ENCODE measurements at regions not wholly inside any gene's neighbourhood (a gene's known extent, or its start where the extent isn't known, plus 50 kb on each side); places are given as distances from the start of the nearest gene placed in this dataset.

GRCh38 chr21:32878661-32879060, 107.1 kb upstream of the PAXBP1 start:
- Mint-ChIP-seq H3K4me1 (ENCODE audit: insufficient read depth, unreplicated experiment) (no peaks in the 10 kb centered on the region), H3K4me3 (ENCODE audit: unreplicated experiment) (no peak overlapping the region), H3K9me3 (ENCODE audit: unreplicated experiment) (no peaks in the 10 kb centered on the region), H3K36me3 (ENCODE audit: insufficient read depth, unreplicated experiment) (no peaks in the 10 kb centered on the region), H3K27me3 (ENCODE audit: insufficient read depth, unreplicated experiment) (peaks cover 95% of the 10 kb centered on the region), H3K27ac (ENCODE audit: low read depth, unreplicated experiment) (no peak overlapping the region)
- CTCF ChIA-PET = no interaction called here
- TF ChIP-seq CTCF (IDR thresholded peaks at IDR 0.05; ENCODE audit: unreplicated experiment) = no peak
- BruUV-seq (replicated peaks) = no TSS peak
- POLR2A ChIA-PET = no interaction called here
- intact Hi-C loops (cut with micrococcal nuclease) = no loop called here
- no peak for DNase-seq (ENCODE audit: unreplicated experiment)

- ChIA-PET CTCF (interaction anchor here (0.7 kb wide), 1 partner anchor 548 kb away, joined by 5 read pairs; no protein-coding TSS in a partner anchor), POLR2A (interaction anchor here (0.6 kb wide), 1 partner anchor 269 kb away, joined by 3 read pairs; the partner anchor contains the start of gene CFAP298)
- TF ChIP-seq CTCF (IDR thresholded peaks at IDR 0.05; ENCODE audit: unreplicated experiment) = no peak
These were observed 109.9 kb upstream of the PAXBP1 start for GRCh38 chr21:32881458-32881857.

GRCh38 chr21:32884062-32884461, 112.5 kb upstream of the PAXBP1 start:
- Mint-ChIP-seq H3K4me1 (ENCODE audit: insufficient read depth, unreplicated experiment) (no peaks in the 10 kb centered on the region), H3K4me3 (ENCODE audit: unreplicated experiment) (no peak overlapping the region), H3K9me3 (ENCODE audit: unreplicated experiment) (no peaks in the 10 kb centered on the region), H3K27ac (ENCODE audit: low read depth, unreplicated experiment) (no peak overlapping the region), H3K36me3 (ENCODE audit: insufficient read depth, unreplicated experiment) (no peaks in the 10 kb centered on the region), H3K27me3 (ENCODE audit: insufficient read depth, unreplicated experiment) (peaks cover 83% of the 10 kb centered on the region)
- intact Hi-C loops (cut with micrococcal nuclease) = no loop called here
- CTCF ChIA-PET = interaction anchor here (0.6 kb wide), 1 partner anchor 257 kb away, joined by 3 read pairs; no protein-coding TSS in a partner anchor
- BruUV-seq (replicated peaks) = no TSS peak
- POLR2A ChIA-PET = interaction anchor here (1.3 kb wide), 1 partner anchor 22 kb away, joined by 4 read pairs; no protein-coding TSS in a partner anchor
- no peak for TF ChIP-seq CTCF (IDR thresholded peaks at IDR 0.05; ENCODE audit: unreplicated experiment)
- no peak for DNase-seq (ENCODE audit: unreplicated experiment)

More at GRCh38 chr21:32881458-32881857, 109.9 kb upstream of the PAXBP1 start:
- BruUV-seq (replicated peaks) = no TSS peak
- Mint-ChIP-seq H3K27me3 (ENCODE audit: insufficient read depth, unreplicated experiment) (peaks cover 88% of the 10 kb centered on the region), H3K36me3 (ENCODE audit: insufficient read depth, unreplicated experiment) (no peaks in the 10 kb centered on the region), H3K4me1 (ENCODE audit: insufficient read depth, unreplicated experiment) (no peaks in the 10 kb centered on the region), H3K9me3 (ENCODE audit: unreplicated experiment) (no peaks in the 10 kb centered on the region), H3K27ac (ENCODE audit: low read depth, unreplicated experiment) (no peak overlapping the region), H3K4me3 (ENCODE audit: unreplicated experiment) (no peak overlapping the region)
- intact Hi-C loops (cut with micrococcal nuclease) = no loop called here
- DNase-seq (ENCODE audit: unreplicated experiment) = no peak

GRCh38 chr21:32886339-32886738, 114.8 kb upstream of the PAXBP1 start:
- peak overlapping the region; percentile 56 for H3K4me3 Mint-ChIP-seq (ENCODE audit: unreplicated experiment)
- DNase-seq (ENCODE audit: unreplicated experiment) = peak; percentile 9
- BruUV-seq (replicated peaks) = no TSS peak
- no peaks in the 10 kb centered on the region for H3K36me3 Mint-ChIP-seq (ENCODE audit: insufficient read depth, unreplicated experiment)
- POLR2A ChIA-PET = no interaction called here
- CTCF ChIA-PET = interaction anchor here (0.6 kb wide), 1 partner anchor 115 kb away, joined by 3 read pairs; the partner anchor contains the start of gene PAXBP1
- no peaks in the 10 kb centered on the region for H3K9me3 Mint-ChIP-seq (ENCODE audit: unreplicated experiment)
- peaks cover 83% of the 10 kb centered on the region for H3K27me3 Mint-ChIP-seq (ENCODE audit: insufficient read depth, unreplicated experiment)
- H3K27ac Mint-ChIP-seq (ENCODE audit: low read depth, unreplicated experiment) = peak overlapping the region; percentile 14
- no peak for TF ChIP-seq CTCF (IDR thresholded peaks at IDR 0.05; ENCODE audit: unreplicated experiment)
- H3K4me1 Mint-ChIP-seq (ENCODE audit: insufficient read depth, unreplicated experiment) = no peaks in the 10 kb centered on the region
- intact Hi-C loops (cut with micrococcal nuclease) = no loop called here

Measured in MCF 10A (cell line).